ENCODE measurements at regions not wholly inside any gene's neighbourhood (a gene's known extent, or its start where the extent isn't known, plus 50 kb on each side); places are given as distances from the start of the nearest gene placed in this dataset.
"Not testable (repeated sequence)": the region's sequence is repeated elsewhere in the genome, so short reads cannot be mapped to it uniquely, and the experiment has no call there.

- H3K27me3 Mint-ChIP-seq; H3K9me3 Mint-ChIP-seq (ENCODE audit: low read depth); H3K4me3 Mint-ChIP-seq; H3K4me1 Mint-ChIP-seq (ENCODE audit: low read depth); H3K27ac Mint-ChIP-seq; H3K36me3 Mint-ChIP-seq: not testable (repeated sequence)
These were observed 2907.0 kb downstream of the RPIA start for GRCh38 chr2:91598519-91598918.

GRCh38 chr2:91599000-91599399 is 2907.5 kb downstream of the RPIA start:
- not testable (repeated sequence) for H3K4me1 Mint-ChIP-seq (ENCODE audit: low read depth); H3K27me3 Mint-ChIP-seq; H3K9me3 Mint-ChIP-seq (ENCODE audit: low read depth)

GRCh38 chr2:91602860-91603259 is 2911.4 kb downstream of the RPIA start:
- not testable (repeated sequence) for H3K36me3 Mint-ChIP-seq; H3K9me3 Mint-ChIP-seq (ENCODE audit: low read depth); H3K27ac Mint-ChIP-seq; H3K4me3 Mint-ChIP-seq; H3K27me3 Mint-ChIP-seq; H3K4me1 Mint-ChIP-seq (ENCODE audit: low read depth)

More at GRCh38 chr2:91599000-91599399, 2907.5 kb downstream of the RPIA start:
- H3K36me3 Mint-ChIP-seq, H3K4me3 Mint-ChIP-seq, H3K27ac Mint-ChIP-seq: not testable (repeated sequence)

- not testable (repeated sequence) for H3K4me3 Mint-ChIP-seq; H3K27me3 Mint-ChIP-seq; H3K36me3 Mint-ChIP-seq; H3K4me1 Mint-ChIP-seq (ENCODE audit: low read depth); H3K9me3 Mint-ChIP-seq (ENCODE audit: low read depth); H3K27ac Mint-ChIP-seq
These were observed 2912.5 kb downstream of the RPIA start for GRCh38 chr2:91603996-91604395.

GRCh38 chr2:91604629-91605028 is 2913.2 kb downstream of the RPIA start:
- H3K4me1 Mint-ChIP-seq (ENCODE audit: low read depth): not testable (repeated sequence)

GRCh38 chr2:91623739-91624138 is 2932.3 kb downstream of the RPIA start:
- not testable (repeated sequence) for H3K4me3 Mint-ChIP-seq; H3K27me3 Mint-ChIP-seq; H3K4me1 Mint-ChIP-seq (ENCODE audit: low read depth); H3K27ac Mint-ChIP-seq; H3K9me3 Mint-ChIP-seq (ENCODE audit: low read depth); H3K36me3 Mint-ChIP-seq

More at GRCh38 chr2:91604629-91605028, 2913.2 kb downstream of the RPIA start:
- H3K27me3 Mint-ChIP-seq; H3K9me3 Mint-ChIP-seq (ENCODE audit: low read depth); H3K4me3 Mint-ChIP-seq; H3K27ac Mint-ChIP-seq; H3K36me3 Mint-ChIP-seq: not testable (repeated sequence)

- H3K4me1 Mint-ChIP-seq (ENCODE audit: low read depth); H3K36me3 Mint-ChIP-seq; H3K9me3 Mint-ChIP-seq (ENCODE audit: low read depth); H3K4me3 Mint-ChIP-seq; H3K27me3 Mint-ChIP-seq; H3K27ac Mint-ChIP-seq: not testable (repeated sequence)
These were observed 2937.0 kb downstream of the RPIA start for GRCh38 chr2:91628471-91628870.

GRCh38 chr2:91657193-91657592 is 2965.7 kb downstream of the RPIA start:
- not testable (repeated sequence) for H3K4me1 Mint-ChIP-seq (ENCODE audit: low read depth); H3K36me3 Mint-ChIP-seq; H3K9me3 Mint-ChIP-seq (ENCODE audit: low read depth); H3K27me3 Mint-ChIP-seq; H3K4me3 Mint-ChIP-seq; H3K27ac Mint-ChIP-seq

GRCh38 chr2:91658336-91658735 is 2966.9 kb downstream of the RPIA start:
- not testable (repeated sequence) for H3K9me3 Mint-ChIP-seq (ENCODE audit: low read depth); H3K4me3 Mint-ChIP-seq; H3K4me1 Mint-ChIP-seq (ENCODE audit: low read depth); H3K27me3 Mint-ChIP-seq; H3K27ac Mint-ChIP-seq; H3K36me3 Mint-ChIP-seq

- not testable (repeated sequence) for H3K4me1 Mint-ChIP-seq (ENCODE audit: low read depth); H3K36me3 Mint-ChIP-seq; H3K4me3 Mint-ChIP-seq
These were observed 2967.9 kb downstream of the RPIA start for GRCh38 chr2:91659189-91659916.

GRCh38 chr2:91659917-91660275 is 2968.4 kb downstream of the RPIA start:
- not testable (repeated sequence) for H3K36me3 Mint-ChIP-seq; H3K9me3 Mint-ChIP-seq (ENCODE audit: low read depth); H3K4me1 Mint-ChIP-seq (ENCODE audit: low read depth); H3K27ac Mint-ChIP-seq; H3K4me3 Mint-ChIP-seq; H3K27me3 Mint-ChIP-seq

More at GRCh38 chr2:91659189-91659916, 2967.9 kb downstream of the RPIA start:
- not testable (repeated sequence) for H3K27me3 Mint-ChIP-seq; H3K27ac Mint-ChIP-seq; H3K9me3 Mint-ChIP-seq (ENCODE audit: low read depth)

GRCh38 chr2:91667341-91667740 is 2975.9 kb downstream of the RPIA start:
- not testable (repeated sequence) for H3K4me1 Mint-ChIP-seq (ENCODE audit: low read depth); H3K27me3 Mint-ChIP-seq; H3K4me3 Mint-ChIP-seq; H3K36me3 Mint-ChIP-seq; H3K27ac Mint-ChIP-seq; H3K9me3 Mint-ChIP-seq (ENCODE audit: low read depth)

- not testable (repeated sequence) for H3K27ac Mint-ChIP-seq; H3K27me3 Mint-ChIP-seq; H3K4me3 Mint-ChIP-seq; H3K9me3 Mint-ChIP-seq (ENCODE audit: low read depth); H3K36me3 Mint-ChIP-seq; H3K4me1 Mint-ChIP-seq (ENCODE audit: low read depth)
These were observed 2994.1 kb downstream of the RPIA start for GRCh38 chr2:91685541-91685940.

- not testable (repeated sequence) for H3K9me3 Mint-ChIP-seq (ENCODE audit: low read depth); H3K4me1 Mint-ChIP-seq (ENCODE audit: low read depth); H3K36me3 Mint-ChIP-seq; H3K27me3 Mint-ChIP-seq; H3K27ac Mint-ChIP-seq; H3K4me3 Mint-ChIP-seq
These were observed 2994.6 kb downstream of the RPIA start for GRCh38 chr2:91686046-91686445.
